SK-N-SH treated with all-trans-retinoic acid at 6 μM for 48 hours (cell line): ENCODE measurements at regions not wholly inside any gene's neighbourhood (a gene's known extent, or its start where the extent isn't known, plus 50 kb on each side); places are given as distances from the start of the nearest gene placed in this dataset.

Experiments used
- CREB5 ChIP-seq: fragments of 250-450 bp; sonication (Bioruptor Pico); IDR thresholded peaks from 2 replicates; pipeline ENCODE4 v1.5.1; 2020; ENCODE audit warnings: low read depth, mild to moderate bottlenecking, moderate library complexity
- GLIS3 ChIP-seq: fragments of 250-450 bp; sonication (Bioruptor Pico); IDR thresholded peaks from 2 replicates; pipeline ENCODE4 v1.5.0; 2020; ENCODE audit warnings: mild to moderate bottlenecking, moderate library complexity
- OSR1 ChIP-seq: fragments of 250-450 bp; sonication (Bioruptor Pico); IDR thresholded peaks from 2 replicates; pipeline ENCODE4 v1.8.0; 2022; ENCODE audit warnings: moderate library complexity, mild to moderate bottlenecking, inconsistent platforms
- PATZ1 ChIP-seq: fragments of 250-450 bp; sonication (Bioruptor Pico); IDR thresholded peaks from 2 replicates; pipeline ENCODE4 v1.8.0; 2020; ENCODE audit warnings: mild to moderate bottlenecking, moderate library complexity, borderline replicate concordance
- PPARA ChIP-seq: fragments of 250-450 bp; sonication (Bioruptor Pico); IDR thresholded peaks from 2 replicates; pipeline ENCODE4 v1.5.0; 2020; ENCODE audit warnings: mild to moderate bottlenecking, borderline replicate concordance
- RARB ChIP-seq: fragments of 250-450 bp; sonication (Bioruptor Pico); IDR thresholded peaks from 2 replicates; pipeline ENCODE4 v1.8.0; 2021; ENCODE audit warnings: mild to moderate bottlenecking, moderate library complexity
- ZFP3 ChIP-seq: fragments of 250-450 bp; sonication (Bioruptor Pico); IDR thresholded peaks from 2 replicates; pipeline ENCODE4 v1.5.0; 2020; ENCODE audit warnings: mild to moderate bottlenecking, moderate library complexity
- ZFP30 ChIP-seq: fragments of 450-650 bp; formaldehyde crosslinking; IDR thresholded peaks from 2 replicates; pipeline ENCODE4 v1.5.0; 2022; ENCODE audit warnings: mild to moderate bottlenecking, moderate library complexity
- ZNF8 ChIP-seq: fragments of 450-650 bp; formaldehyde crosslinking; IDR thresholded peaks from 2 replicates; pipeline ENCODE4 v1.5.0; 2020; ENCODE audit warnings: mild to moderate bottlenecking, moderate library complexity

GRCh38 chr16:79393564-79393963 lies 207.0 kb downstream of the MAF start:
- TF ChIP-seq PPARA (CRISPR knock-in tag) (no peak), ZFP3 (CRISPR knock-in tag) (no peak), CREB5 (CRISPR knock-in tag) (no peak), PATZ1 (no peak), OSR1 (no peak), RARB (CRISPR knock-in tag) (no peak), GLIS3 (CRISPR knock-in tag) (no peak), ZNF8 (no peak), ZFP30 (CRISPR knock-in tag) (no peak)
